HUES64 (cell line): ENCODE measurements at regions not wholly inside any gene's neighbourhood (a gene's known extent, or its start where the extent isn't known, plus 50 kb on each side); places are given as distances from the start of the nearest gene placed in this dataset.
"Not testable (repeated sequence)": the region's sequence is repeated elsewhere in the genome, so short reads cannot be mapped to it uniquely, and the experiment has no call there.

Experiments
- H3K27ac ChIP-seq: 2 replicates; pipeline ENCODE4 v1.7.0; 2013; ENCODE audit warnings: low read depth, low read length, inconsistent platforms
- H3K27me3 ChIP-seq: 2 replicates; pipeline ENCODE4 v1.6.1; 2013; ENCODE audit warnings: mild to moderate bottlenecking, low read length; ENCODE audit not compliant: insufficient read depth
- H3K36me3 ChIP-seq: 2 replicates; pipeline ENCODE4 v1.6.1; 2013; ENCODE audit warnings: mild to moderate bottlenecking, low read length; ENCODE audit not compliant: insufficient read depth
- H3K4me1 ChIP-seq: 2 replicates; pipeline ENCODE4 v1.6.1; 2013; ENCODE audit warnings: mild to moderate bottlenecking, low read length, moderate library complexity; ENCODE audit not compliant: insufficient read depth
- H3K4me3 ChIP-seq: 2 replicates; pipeline ENCODE4 v1.5.1; 2013; ENCODE audit warnings: mild to moderate bottlenecking, low read length, moderate library complexity
- H3K9ac ChIP-seq: 2 replicates; pipeline ENCODE4 v1.6.1; 2013; ENCODE audit warnings: mild to moderate bottlenecking, low read depth, low read length
- H3K9me3 ChIP-seq: 2 replicates; pipeline ENCODE4 v1.6.1; 2013; ENCODE audit warnings: low read depth, low read length; ENCODE audit not compliant: insufficient read depth
- WGBS: fragments of 150-250, 120-280 bp; methylation state at CpG from one replicate; pipeline ENCODE4 v1.1.7; 2013; ENCODE audit warnings: missing lambda C conversion rate; 5-methylcytosine and 5-hydroxymethylcytosine counted together

GRCh38 chr12:124213666-124214347, 81.1 kb upstream of the RFLNA start:
- no peak overlapping the region for H3K4me3 ChIP-seq
- H3K4me1 ChIP-seq = peaks cover 9% of the 10 kb centered on the region
- no peaks in the 10 kb centered on the region for H3K36me3 ChIP-seq
- no peaks in the 10 kb centered on the region for H3K27me3 ChIP-seq
- no peak overlapping the region for H3K9ac ChIP-seq
- H3K9me3 ChIP-seq = peaks cover 18% of the 10 kb centered on the region
- 91% methylated on average over 11 of the region's 11 CpGs for WGBS
- no peak overlapping the region for H3K27ac ChIP-seq

GRCh38 chr12:124214574-124214973, 80.3 kb upstream of the RFLNA start:
- no peak overlapping the region for H3K9ac ChIP-seq
- no peak overlapping the region for H3K4me3 ChIP-seq
- H3K27me3 ChIP-seq = no peaks in the 10 kb centered on the region
- H3K27ac ChIP-seq = no peak overlapping the region
- 89% methylated on average over 3 of the region's 3 CpGs for WGBS
- no peaks in the 10 kb centered on the region for H3K36me3 ChIP-seq
- H3K9me3 ChIP-seq = peaks cover 18% of the 10 kb centered on the region
- peaks cover 9% of the 10 kb centered on the region for H3K4me1 ChIP-seq

GRCh38 chr12:124216966-124217365, 77.9 kb upstream of the RFLNA start:
- WGBS = 88% methylated on average over 9 of the region's 10 CpGs
- Histone ChIP-seq H3K4me3 (no peak overlapping the region), H3K9ac (no peak overlapping the region), H3K4me1 (peaks cover 9% of the 10 kb centered on the region), H3K27me3 (no peaks in the 10 kb centered on the region), H3K36me3 (no peaks in the 10 kb centered on the region), H3K27ac (no peak overlapping the region), H3K9me3 (peaks cover 9% of the 10 kb centered on the region)

- 73% methylated on average over 22 of the region's 22 CpGs for WGBS
- Histone ChIP-seq H3K4me3 (no peak overlapping the region), H3K27me3 (no peaks in the 10 kb centered on the region), H3K9ac (no peak overlapping the region), H3K27ac (no peak overlapping the region), H3K9me3 (peaks cover 9% of the 10 kb centered on the region), H3K36me3 (no peaks in the 10 kb centered on the region), H3K4me1 (peaks cover 9% of the 10 kb centered on the region)
These were observed 77.2 kb upstream of the RFLNA start for GRCh38 chr12:124217508-124218242.

DNA sequence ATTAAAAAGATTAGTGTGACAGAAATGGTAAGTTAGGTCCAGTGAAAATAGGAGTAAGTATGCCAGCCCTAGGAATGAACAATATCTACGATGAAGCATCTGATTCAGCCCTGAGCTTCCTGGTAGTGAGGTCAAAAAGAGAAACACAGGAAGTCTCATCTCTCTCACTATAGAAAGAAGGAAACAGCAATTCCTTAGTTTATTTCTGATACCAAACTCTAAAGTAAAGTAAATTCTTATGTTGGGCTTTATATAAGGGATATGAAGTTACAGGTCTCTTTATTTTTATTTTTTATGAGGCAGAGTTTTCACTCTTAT, 76.7 kb upstream of the RFLNA start:
- Histone ChIP-seq H3K4me1 (peaks cover 9% of the 10 kb centered on the region), H3K27me3 (no peaks in the 10 kb centered on the region), H3K9ac (no peak overlapping the region), H3K27ac (no peak overlapping the region), H3K36me3 (no peaks in the 10 kb centered on the region), H3K4me3 (no peak overlapping the region), H3K9me3 (peaks cover 9% of the 10 kb centered on the region)
- 86% methylated on average over 1 of the region's 1 CpG for WGBS

- over 99% methylated on average over 2 of the region's 3 CpGs for WGBS
These were observed 76.2 kb upstream of the RFLNA start for GRCh38 chr12:124218650-124219049.

DNA sequence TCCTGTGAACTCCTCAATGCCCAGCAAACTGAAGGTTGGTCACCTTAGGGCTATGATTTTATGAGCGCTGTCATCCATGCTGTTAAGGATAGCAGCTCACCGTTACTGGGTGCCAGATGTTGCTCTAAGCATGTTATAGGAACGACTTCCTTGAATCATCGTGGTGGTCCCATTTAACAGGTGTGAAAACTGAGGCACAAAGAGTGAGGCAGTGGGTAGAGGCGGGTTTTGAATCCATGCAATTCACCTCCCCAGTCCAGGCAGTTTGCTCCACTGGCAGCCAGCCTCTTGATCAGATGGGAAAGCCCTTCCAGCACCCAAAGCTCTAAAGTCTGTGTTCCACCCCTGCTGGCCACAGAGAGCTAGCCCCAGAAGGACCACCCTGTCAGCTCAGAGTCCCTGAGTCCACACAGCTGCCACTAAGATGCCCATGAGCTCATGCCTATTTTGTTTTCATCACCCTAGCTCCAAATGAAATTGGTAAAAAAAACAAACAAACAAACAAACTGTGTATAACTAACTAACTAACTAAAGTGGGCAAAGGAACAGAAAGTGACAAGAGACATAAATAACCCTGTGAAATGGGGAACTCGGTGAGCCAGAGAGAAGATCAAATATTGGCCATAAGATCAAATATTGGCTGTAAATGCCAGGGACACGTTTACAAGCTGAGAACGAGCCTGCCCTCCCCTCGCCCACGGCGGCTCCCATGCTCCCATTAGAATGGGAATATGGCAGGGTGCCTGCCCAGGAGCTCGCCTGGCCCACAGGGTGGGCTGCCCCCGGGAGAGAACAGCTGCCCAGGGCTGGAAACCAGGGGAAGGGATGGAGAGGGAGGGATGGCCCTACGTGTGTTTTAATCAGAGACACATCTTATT, 72.3 kb upstream of the RFLNA start:
- H3K4me3 ChIP-seq = no peak overlapping the region
- no peaks in the 10 kb centered on the region for H3K9me3 ChIP-seq
- no peak overlapping the region for H3K9ac ChIP-seq
- H3K27ac ChIP-seq = no peak overlapping the region
- H3K27me3 ChIP-seq = no peaks in the 10 kb centered on the region
- peaks cover 3% of the 10 kb centered on the region; the same call in 1 of the 2 replicates for H3K4me1 ChIP-seq
- 89% methylated on average over 14 of the region's 14 CpGs for WGBS
- no peaks in the 10 kb centered on the region for H3K36me3 ChIP-seq

More at GRCh38 chr12:124218650-124219049, 76.2 kb upstream of the RFLNA start:
- H3K27me3 ChIP-seq, H3K4me3 ChIP-seq, H3K9ac ChIP-seq, H3K9me3 ChIP-seq, H3K4me1 ChIP-seq, H3K27ac ChIP-seq, H3K36me3 ChIP-seq: not testable (repeated sequence)

DNA sequence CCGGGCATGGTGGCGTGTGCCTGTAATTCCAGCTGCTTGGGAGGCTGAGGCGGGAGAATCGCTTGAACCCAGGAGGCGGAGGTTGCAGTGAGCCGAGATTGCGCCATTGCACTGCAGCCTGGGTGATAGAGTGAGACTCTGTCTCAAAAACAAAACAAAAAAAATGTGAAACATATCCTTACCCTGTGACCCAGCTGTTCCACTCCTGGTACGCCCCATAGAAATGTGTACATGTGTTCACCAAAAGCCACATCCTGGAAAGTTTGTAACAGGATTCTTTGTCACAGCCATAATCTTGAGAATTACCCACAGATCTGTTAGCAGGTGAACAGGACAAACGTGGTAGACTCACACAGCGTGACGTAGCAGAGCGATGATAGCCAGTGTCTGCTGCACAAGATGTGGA, 71.2 kb upstream of the RFLNA start:
- not testable (repeated sequence) for H3K36me3 ChIP-seq, H3K27me3 ChIP-seq, H3K9ac ChIP-seq, H3K4me3 ChIP-seq, H3K9me3 ChIP-seq, H3K27ac ChIP-seq, H3K4me1 ChIP-seq
- WGBS = 97% methylated on average over 12 of the region's 12 CpGs

DNA sequence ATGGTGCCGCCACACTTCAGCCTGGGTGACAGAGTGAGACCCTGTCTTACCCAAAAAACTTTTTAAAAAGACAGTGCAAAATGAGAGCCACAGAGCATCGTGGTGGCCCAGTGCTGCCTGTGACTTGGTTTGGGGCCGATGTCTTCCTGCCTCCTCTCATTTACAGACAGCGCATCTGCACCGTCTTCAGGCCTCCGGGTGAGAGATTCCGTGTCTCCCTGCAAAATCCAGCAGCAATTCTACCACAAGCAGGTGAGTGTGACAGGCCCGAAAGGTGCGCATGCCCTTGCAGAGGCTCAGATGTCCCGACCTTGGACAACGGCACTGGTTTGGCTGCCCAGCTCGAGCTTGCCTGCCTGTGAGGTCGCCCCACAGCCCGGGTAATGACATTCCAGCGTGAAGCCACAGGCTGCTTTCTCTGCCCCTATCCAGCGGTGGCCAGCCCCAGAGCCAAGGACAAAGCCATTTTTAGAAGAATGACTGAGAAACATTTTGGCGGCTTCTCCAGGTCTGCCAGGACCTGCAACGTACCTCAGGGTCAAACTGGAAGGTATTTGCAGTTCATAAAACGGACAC, 70.3 kb upstream of the RFLNA start:
- 87% methylated on average over 19 of the region's 19 CpGs for WGBS
- no peaks in the 10 kb centered on the region for H3K36me3 ChIP-seq

GRCh38 chr12:124225730-124226129, 69.2 kb upstream of the RFLNA start:
- no peaks in the 10 kb centered on the region for H3K36me3 ChIP-seq
- H3K27ac ChIP-seq = no peak overlapping the region
- H3K4me3 ChIP-seq = no peak overlapping the region
- no peak overlapping the region for H3K9ac ChIP-seq
- WGBS = 96% methylated on average over 4 of the region's 4 CpGs
- H3K27me3 ChIP-seq = no peaks in the 10 kb centered on the region
- H3K9me3 ChIP-seq = peaks cover 4% of the 10 kb centered on the region; the same call in 1 of the 2 replicates
- H3K4me1 ChIP-seq = no peaks in the 10 kb centered on the region

More for the DNA sequence above, 70.3 kb upstream of the RFLNA start:
- no peak overlapping the region for H3K27ac ChIP-seq
- H3K9me3 ChIP-seq = no peaks in the 10 kb centered on the region
- H3K4me1 ChIP-seq = no peaks in the 10 kb centered on the region
- H3K9ac ChIP-seq = no peak overlapping the region
- H3K4me3 ChIP-seq = no peak overlapping the region
- H3K27me3 ChIP-seq = no peaks in the 10 kb centered on the region
